Loucy (cell line): ENCODE measurements at regions not wholly inside any gene's neighbourhood (a gene's known extent, or its start where the extent isn't known, plus 50 kb on each side); places are given as distances from the start of the nearest gene placed in this dataset.

Source experiments
- CTCF ChIP-seq: fragments of 200-600 bp; sonication (generic); conservative IDR thresholded peaks from 2 replicates; pipeline ENCODE4 v1.5.1; 2014; ENCODE audit warnings: mild to moderate bottlenecking, antibody characterized with exemption, low read length
- EZH2phosphoT487 ChIP-seq: fragments of 200-600 bp; IDR thresholded peaks from 2 replicates; pipeline ENCODE4 v1.6.1; 2018; ENCODE audit warnings: antibody characterized with exemption, mild to moderate bottlenecking, moderate library complexity, borderline replicate concordance

GRCh38 chr6:159343709-159344108 is 174.5 kb downstream of the FNDC1 start:
- TF ChIP-seq CTCF: no peak
- no peak for TF ChIP-seq EZH2phosphoT487
